AG09319 (cell line): ENCODE measurements at regions not wholly inside any gene's neighbourhood (a gene's known extent, or its start where the extent isn't known, plus 50 kb on each side); places are given as distances from the start of the nearest gene placed in this dataset.
"Not testable (repeated sequence)": the region's sequence is repeated elsewhere in the genome, so short reads cannot be mapped to it uniquely, and the experiment has no call there.

Source experiments
- DNase-seq: peaks from one replicate; pipeline ENCODE4 v3.0.0-alpha.2; 2010; ENCODE audit warnings: low read depth; ENCODE audit errors: extremely low read depth
- TF ChIP-seq, protein P1 (sequence below): IDR thresholded peaks from 2 replicates; pipeline ENCODE4 v1.5.1; 2011; ENCODE audit warnings: low read depth, mild to moderate bottlenecking, inconsistent platforms, low read length, moderate library complexity

DNA sequence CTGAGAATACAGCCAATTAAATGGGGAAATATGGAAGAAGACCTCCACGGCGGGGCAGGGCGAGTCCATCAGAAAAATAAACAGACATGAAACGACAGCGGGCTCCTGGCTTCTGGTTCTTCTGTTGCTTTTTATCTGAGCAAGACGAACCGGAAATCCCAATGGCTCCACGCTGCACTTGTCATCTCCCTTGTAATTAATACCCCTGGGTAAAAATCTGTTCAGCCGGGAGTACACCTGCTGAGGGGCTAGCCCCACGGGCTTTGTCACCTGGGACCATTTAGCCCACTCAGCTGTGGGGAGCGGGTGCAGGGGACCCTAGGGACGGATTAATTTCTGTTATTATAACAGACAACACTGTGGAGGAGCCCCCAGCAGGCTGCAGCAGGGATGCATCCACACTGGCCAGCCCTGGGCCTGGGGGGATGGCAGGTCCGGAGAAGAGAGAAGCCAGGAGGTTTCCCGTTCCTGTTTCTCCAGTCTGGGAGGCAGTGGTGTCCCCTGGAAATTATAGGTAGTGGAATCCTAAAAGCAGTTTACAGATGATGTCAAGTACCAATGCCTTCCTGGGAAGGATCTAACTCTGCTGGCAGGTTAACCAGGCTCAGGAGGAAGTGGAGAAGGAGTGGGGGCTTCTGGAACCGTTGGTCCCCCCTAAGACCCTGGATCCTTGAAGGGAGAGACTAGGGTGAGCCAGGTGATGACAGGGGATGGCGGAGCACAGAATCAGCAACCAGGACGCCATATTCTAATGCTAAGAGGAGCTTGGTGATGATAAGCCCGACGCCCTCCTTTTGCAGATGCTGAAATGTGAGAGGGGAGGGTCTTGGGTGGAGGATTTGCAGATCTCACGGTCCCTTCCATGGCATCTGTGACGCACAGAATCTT is 566.1 kb downstream of the PTPRU start:
- TF ChIP-seq, protein P1, sequence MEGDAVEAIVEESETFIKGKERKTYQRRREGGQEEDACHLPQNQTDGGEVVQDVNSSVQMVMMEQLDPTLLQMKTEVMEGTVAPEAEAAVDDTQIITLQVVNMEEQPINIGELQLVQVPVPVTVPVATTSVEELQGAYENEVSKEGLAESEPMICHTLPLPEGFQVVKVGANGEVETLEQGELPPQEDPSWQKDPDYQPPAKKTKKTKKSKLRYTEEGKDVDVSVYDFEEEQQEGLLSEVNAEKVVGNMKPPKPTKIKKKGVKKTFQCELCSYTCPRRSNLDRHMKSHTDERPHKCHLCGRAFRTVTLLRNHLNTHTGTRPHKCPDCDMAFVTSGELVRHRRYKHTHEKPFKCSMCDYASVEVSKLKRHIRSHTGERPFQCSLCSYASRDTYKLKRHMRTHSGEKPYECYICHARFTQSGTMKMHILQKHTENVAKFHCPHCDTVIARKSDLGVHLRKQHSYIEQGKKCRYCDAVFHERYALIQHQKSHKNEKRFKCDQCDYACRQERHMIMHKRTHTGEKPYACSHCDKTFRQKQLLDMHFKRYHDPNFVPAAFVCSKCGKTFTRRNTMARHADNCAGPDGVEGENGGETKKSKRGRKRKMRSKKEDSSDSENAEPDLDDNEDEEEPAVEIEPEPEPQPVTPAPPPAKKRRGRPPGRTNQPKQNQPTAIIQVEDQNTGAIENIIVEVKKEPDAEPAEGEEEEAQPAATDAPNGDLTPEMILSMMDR, result no peak
- DNase-seq, result no peak

DNA sequence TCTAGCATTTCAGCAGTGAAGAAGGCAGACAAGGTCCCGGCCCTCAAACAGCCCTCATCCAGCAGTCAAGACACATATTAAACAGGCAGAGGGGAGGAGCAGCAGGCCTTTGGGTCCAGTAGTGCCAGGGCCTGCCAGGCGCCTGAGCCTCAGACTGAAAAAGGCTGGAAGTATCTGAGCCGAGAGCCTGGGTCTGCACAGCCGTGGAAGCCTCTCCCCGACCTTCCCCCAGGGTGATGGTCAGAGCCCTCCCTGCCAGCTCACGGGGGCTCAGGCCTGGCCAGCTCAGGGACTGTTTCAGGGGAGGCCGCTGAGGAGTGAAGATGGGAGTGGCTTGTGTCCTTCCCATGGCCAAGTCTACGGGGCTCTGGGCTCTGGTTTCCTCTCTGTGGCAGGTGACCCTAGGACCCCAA is 565.2 kb downstream of the PTPRU start:
- no peak for DNase-seq
- TF ChIP-seq, protein P1, result no peak

DNA sequence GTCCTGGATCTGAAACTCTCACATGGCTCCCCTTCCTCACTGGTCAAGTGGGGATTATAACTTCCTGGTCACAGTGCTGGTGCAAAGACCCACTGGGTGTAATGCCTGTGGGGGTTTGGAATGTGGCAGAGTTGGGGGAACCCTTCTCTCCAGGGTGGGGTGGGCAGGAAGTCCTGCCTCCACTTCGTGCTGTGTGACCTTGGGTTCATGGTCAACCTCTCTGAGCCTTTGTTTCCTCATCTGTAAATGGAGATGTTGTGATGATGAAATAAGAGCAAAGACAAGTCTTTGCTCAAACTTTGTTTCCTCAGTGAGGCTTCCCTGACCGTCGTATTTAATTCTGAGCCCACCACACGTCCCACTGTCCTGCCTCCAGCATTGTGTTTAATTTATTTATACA is 564.7 kb downstream of the PTPRU start:
- DNase-seq, result no peak
- TF ChIP-seq, protein P1, result no peak

DNA sequence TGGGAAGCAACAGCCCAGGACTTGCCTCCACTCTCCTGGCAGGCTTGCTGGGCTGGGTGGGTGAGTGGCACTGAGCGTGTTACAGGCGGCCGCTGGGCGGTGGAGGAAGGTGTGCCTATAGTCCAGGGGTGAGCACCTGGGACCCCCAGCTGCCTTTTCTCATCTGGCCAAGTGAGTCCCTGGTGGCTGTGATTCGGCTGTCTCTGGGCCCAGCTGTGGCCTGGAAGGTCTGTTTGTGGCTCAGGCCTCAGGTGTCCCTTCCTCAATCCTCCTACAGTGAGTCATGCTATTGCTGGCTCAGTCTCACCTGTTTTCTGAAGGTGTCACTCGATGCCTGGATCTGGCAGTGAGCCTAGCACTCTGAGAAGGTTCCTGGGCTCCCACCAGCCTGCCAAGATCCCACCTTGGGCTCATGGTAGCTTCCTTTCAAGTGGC is 564.2 kb downstream of the PTPRU start:
- DNase-seq, result no peak
- TF ChIP-seq, protein P1, result no peak

DNA sequence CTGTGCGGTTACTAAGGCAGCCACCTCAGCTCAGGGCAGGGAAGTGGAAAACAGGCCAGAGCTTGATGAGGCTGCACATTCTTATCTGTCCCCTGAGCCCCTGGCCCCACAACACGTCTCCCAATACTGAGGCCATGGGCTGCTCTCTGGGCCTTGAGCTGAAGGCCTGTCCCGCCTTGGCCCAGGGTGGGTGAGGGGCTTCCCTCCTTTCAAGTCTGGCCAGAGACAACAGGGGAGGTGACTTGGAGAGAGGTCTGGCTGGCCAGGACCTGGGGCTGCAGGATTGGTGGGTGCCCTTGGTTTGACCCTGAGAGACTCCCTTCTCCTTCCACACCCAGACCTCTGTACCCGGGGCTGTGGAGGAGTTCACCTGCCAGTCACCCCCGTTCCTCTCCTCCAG is 563.8 kb downstream of the PTPRU start:
- TF ChIP-seq, protein P1, result no peak
- no peak for DNase-seq

DNA sequence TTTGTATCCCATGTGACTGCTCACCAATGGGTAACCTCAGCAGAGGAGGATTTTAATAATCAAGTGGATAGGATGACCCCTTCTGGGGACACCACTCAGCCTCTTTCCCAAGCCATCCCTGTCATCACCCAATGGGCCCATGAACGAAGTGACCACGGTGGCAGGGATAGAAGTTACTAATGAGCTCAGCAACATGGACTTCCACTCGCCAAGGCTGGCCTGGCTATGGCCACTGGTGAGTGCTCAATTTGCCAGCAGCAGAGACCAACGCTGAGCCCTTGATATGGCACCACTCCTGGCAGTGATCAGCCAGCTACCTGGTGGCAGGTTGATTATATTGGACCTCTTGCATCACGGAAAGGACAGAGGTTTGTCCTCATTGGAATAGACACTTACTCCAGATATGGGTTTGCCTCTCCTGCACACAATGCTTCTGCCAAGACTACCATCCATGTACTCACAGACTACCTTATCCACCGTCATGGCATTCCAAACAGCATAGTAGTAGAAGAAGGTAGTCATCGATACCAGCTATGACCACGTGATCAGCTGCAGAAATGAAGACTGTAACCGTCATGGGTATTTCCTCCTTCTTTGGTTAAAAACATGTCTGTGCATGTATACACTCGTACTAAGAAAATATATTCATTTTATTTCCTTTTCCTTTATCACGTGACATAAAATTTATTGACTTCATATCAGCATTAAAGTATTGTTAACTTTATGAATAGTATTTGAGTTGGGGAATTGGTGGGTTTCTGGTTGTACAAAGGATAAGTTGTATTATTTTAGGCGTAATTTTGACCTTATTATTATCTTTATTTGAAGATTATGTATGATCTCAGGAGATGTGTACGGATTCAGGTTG is 562.6 kb downstream of the PTPRU start:
- TF ChIP-seq, protein P1, result no peak

DNA sequence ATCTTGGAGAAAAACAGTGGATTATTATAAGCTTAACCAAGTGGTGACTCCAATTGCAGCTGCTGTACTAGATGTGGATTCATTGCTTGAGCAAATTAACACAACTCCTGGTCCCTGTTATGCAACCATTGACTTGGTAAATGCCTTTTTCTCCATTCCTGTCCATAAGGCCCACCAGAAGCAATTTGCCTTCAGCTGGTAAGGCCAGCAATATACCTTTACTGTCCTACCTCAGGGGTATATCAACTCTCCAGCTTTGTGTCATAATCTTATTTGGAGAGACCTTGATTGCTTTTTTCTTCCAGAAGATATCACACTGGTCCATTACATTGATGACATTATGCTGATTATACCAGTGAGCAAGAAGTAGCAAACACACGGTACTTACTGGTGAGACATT is 560.8 kb downstream of the PTPRU start:
- not testable (repeated sequence) for DNase-seq

More for the DNA sequence above, 562.6 kb downstream of the PTPRU start:
- no peak for DNase-seq

DNA sequence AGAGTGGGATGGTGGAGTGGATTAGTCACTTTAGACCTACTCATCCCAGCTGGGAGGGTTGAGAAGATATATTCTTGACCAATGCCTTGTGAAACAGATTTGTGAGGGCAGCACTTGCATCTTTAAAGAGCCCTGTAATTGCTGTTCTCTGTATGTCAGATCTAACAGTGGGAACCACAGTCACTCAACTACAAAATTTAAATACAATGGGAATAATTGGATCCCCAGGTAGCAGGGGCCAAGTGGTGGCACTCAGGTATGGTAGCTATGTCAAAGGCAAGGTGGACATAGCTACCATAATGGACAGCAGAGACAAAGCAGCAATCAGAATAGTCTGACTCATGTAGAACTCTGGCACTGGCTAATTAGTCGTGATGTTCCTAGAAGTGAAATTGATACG is 559.6 kb downstream of the PTPRU start:
- DNase-seq, result not testable (repeated sequence)
